Astrocyte (in vitro differentiated cells and primary cell): ENCODE measurements at regions not wholly inside any gene's neighbourhood (a gene's known extent, or its start where the extent isn't known, plus 50 kb on each side); places are given as distances from the start of the nearest gene placed in this dataset.

Source experiments
- EZH2 ChIP-seq: IDR thresholded peaks from 2 replicates; pipeline ENCODE4 v1.6.1; 2012; ENCODE audit warnings: mild to moderate bottlenecking, low read length, inconsistent platforms; ENCODE audit not compliant: insufficient read depth
- TF ChIP-seq, protein P1 (sequence below): IDR thresholded peaks from 2 replicates; pipeline ENCODE4 v1.5.1; 2011; ENCODE audit warnings: low read depth, mild to moderate bottlenecking, inconsistent platforms, low read length, moderate library complexity; ENCODE audit not compliant: insufficient read depth

DNA sequence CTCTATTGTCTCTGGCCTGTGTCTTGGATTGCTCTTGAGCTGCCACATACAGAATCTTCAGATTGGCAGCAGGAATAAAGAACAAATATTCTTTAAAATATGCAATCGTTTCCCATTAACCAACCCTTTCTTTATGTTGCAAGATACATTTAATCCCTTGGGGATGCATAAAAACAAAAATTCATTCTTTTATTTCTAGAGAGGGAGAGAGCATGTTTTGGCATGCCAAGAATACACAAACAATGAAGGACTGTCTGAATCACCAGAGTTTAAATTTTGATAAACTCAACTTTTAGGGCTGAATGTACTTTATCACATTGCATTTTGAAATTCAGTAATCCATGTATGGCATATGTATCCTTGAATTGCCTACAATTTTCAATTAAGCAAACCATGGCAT lies 154.3 kb upstream of the SEMA3D start:
- TF ChIP-seq, protein P1, sequence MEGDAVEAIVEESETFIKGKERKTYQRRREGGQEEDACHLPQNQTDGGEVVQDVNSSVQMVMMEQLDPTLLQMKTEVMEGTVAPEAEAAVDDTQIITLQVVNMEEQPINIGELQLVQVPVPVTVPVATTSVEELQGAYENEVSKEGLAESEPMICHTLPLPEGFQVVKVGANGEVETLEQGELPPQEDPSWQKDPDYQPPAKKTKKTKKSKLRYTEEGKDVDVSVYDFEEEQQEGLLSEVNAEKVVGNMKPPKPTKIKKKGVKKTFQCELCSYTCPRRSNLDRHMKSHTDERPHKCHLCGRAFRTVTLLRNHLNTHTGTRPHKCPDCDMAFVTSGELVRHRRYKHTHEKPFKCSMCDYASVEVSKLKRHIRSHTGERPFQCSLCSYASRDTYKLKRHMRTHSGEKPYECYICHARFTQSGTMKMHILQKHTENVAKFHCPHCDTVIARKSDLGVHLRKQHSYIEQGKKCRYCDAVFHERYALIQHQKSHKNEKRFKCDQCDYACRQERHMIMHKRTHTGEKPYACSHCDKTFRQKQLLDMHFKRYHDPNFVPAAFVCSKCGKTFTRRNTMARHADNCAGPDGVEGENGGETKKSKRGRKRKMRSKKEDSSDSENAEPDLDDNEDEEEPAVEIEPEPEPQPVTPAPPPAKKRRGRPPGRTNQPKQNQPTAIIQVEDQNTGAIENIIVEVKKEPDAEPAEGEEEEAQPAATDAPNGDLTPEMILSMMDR: no peak
- TF ChIP-seq EZH2: no peak
